HEK293 (cell line): ENCODE measurements at regions not wholly inside any gene's neighbourhood (a gene's known extent, or its start where the extent isn't known, plus 50 kb on each side); places are given as distances from the start of the nearest gene placed in this dataset.

Source experiments
- CTCF ChIA-PET: fragments of 350-600 bp; formaldehyde crosslinking; extraction: SDS; loops from one replicate; lab custom pipeline; 2021; ENCODE audit warnings: antibody characterized with exemption; lab: Yijun Ruan, JAX
- POLR2A ChIA-PET: fragments of 300-600 bp; formaldehyde crosslinking; extraction: SDS; loops from one replicate; lab custom pipeline; 2020; ENCODE audit warnings: antibody characterized with exemption, inconsistent platforms; lab: Yijun Ruan, JAX
- H3K27ac ChIP-seq: fragments of 200-500 bp; sonication (Bioruptor generic); 2 replicates; pipeline ENCODE4 v1.5.1; 2014; ENCODE audit warnings: low read depth, low read length, control low read depth, inconsistent platforms; ENCODE audit errors: extremely low read depth
- H3K36me3 ChIP-seq, 2 experiments: fragments of 200-500 bp in 1 of 2; sonication (Bioruptor generic) in 1 of 2; 1 replicate in 1 of 2; 2 replicates in 1 of 2; pipeline ENCODE4 v1.5.1; 2014 to 2017; ENCODE audit warnings: inconsistent platforms in 2 of 2, low read length in 2 of 2; ENCODE audit not compliant: control insufficient read depth in 2 of 2, insufficient read depth in 1 of 2
- H3K4me1 ChIP-seq: fragments of 200-500 bp; sonication (Bioruptor generic); 2 replicates; pipeline ENCODE4 v1.5.1; 2014; ENCODE audit warnings: mild to moderate bottlenecking, low read length, inconsistent platforms; ENCODE audit not compliant: control insufficient read depth, insufficient read depth
- H3K4me3 ChIP-seq: 2 replicates; pipeline ENCODE4 v1.5.1; 2011; ENCODE audit warnings: low read depth, mild to moderate bottlenecking, control low read depth, low read length, moderate library complexity
- H3K9me3 ChIP-seq: fragments of 200-500 bp; sonication (Bioruptor generic); 2 replicates; pipeline ENCODE4 v1.5.1; 2014; ENCODE audit warnings: low read depth, low read length, inconsistent platforms; ENCODE audit not compliant: control insufficient read depth, insufficient read depth
- GLIS1 ChIP-seq: fragments of 450-650 bp; formaldehyde crosslinking; IDR thresholded peaks from 2 replicates; pipeline ENCODE4 v1.5.1; 2016; ENCODE audit warnings: missing biosample characterization, missing genetic modification characterization
- KLF1 ChIP-seq: fragments of 450-650 bp; formaldehyde crosslinking; IDR thresholded peaks from 2 replicates; pipeline ENCODE4 v1.5.1; 2016; ENCODE audit warnings: missing biosample characterization, missing genetic modification characterization
- MZF1 ChIP-seq: fragments of 450-650 bp; formaldehyde crosslinking; IDR thresholded peaks from 2 replicates; pipeline ENCODE4 v1.5.1; 2017; ENCODE audit warnings: missing biosample characterization, missing genetic modification characterization, borderline replicate concordance
- OSR2 ChIP-seq: fragments of 450-650 bp; formaldehyde crosslinking; IDR thresholded peaks from 2 replicates; pipeline ENCODE4 v1.5.1; 2016; ENCODE audit warnings: missing biosample characterization, missing genetic modification characterization
- PATZ1 ChIP-seq: fragments of 450-650 bp; formaldehyde crosslinking; IDR thresholded peaks from 2 replicates; pipeline ENCODE4 v1.5.1; 2016; ENCODE audit warnings: missing biosample characterization, missing genetic modification characterization
- PRDM1 ChIP-seq: fragments of 450-650 bp; formaldehyde crosslinking; IDR thresholded peaks from 2 replicates; pipeline ENCODE4; 2016; ENCODE audit warnings: missing biosample characterization, missing genetic modification characterization
- PRDM10 ChIP-seq: fragments of 450-650 bp; formaldehyde crosslinking; IDR thresholded peaks from 2 replicates; pipeline ENCODE4 v1.5.1; 2016; ENCODE audit warnings: missing biosample characterization, missing genetic modification characterization
- PRDM6 ChIP-seq: fragments of 450-650 bp; formaldehyde crosslinking; IDR thresholded peaks from 2 replicates; pipeline ENCODE4 v1.5.1; 2017; ENCODE audit warnings: missing biosample characterization, missing genetic modification characterization
- TCF7L2 ChIP-seq: IDR thresholded peaks from 2 replicates; pipeline ENCODE4 v1.6.1; 2011; ENCODE audit warnings: low read depth, mild to moderate bottlenecking, inconsistent platforms, low read length, moderate library complexity, borderline replicate concordance
- ZBTB44 ChIP-seq: fragments of 450-650 bp; IDR thresholded peaks from 2 replicates; pipeline ENCODE4 v1.5.1; 2018; ENCODE audit warnings: missing biosample characterization, mild to moderate bottlenecking, missing genetic modification characterization
- ZIC2 ChIP-seq: fragments of 450-650 bp; formaldehyde crosslinking; IDR thresholded peaks from 2 replicates; pipeline ENCODE4 v1.5.1; 2016; ENCODE audit warnings: missing biosample characterization, missing genetic modification characterization
- ZNF112 ChIP-seq: fragments of 450-650 bp; formaldehyde crosslinking; IDR thresholded peaks from 2 replicates; pipeline ENCODE4 v1.5.0; 2017; ENCODE audit warnings: missing biosample characterization, missing genetic modification characterization
- ZNF169 ChIP-seq: fragments of 450-650 bp; formaldehyde crosslinking; IDR thresholded peaks from 2 replicates; pipeline ENCODE4 v1.5.1; 2016; ENCODE audit warnings: missing biosample characterization, missing genetic modification characterization
- ZNF211 ChIP-seq: fragments of 450-650 bp; formaldehyde crosslinking; IDR thresholded peaks from 2 replicates; pipeline ENCODE4 v1.5.1; 2016; ENCODE audit warnings: low read depth, missing biosample characterization, missing genetic modification characterization
- ZNF280C ChIP-seq: fragments of 450-650 bp; formaldehyde crosslinking; IDR thresholded peaks from 2 replicates; pipeline ENCODE4 v1.5.1; 2016; ENCODE audit warnings: missing biosample characterization, missing genetic modification characterization
- ZNF354C ChIP-seq: fragments of 450-650 bp; formaldehyde crosslinking; IDR thresholded peaks from 2 replicates; pipeline ENCODE4 v1.5.1; 2016; ENCODE audit warnings: missing biosample characterization, missing genetic modification characterization, low read depth, borderline replicate concordance
- ZNF366 ChIP-seq: fragments of 450-650 bp; formaldehyde crosslinking; conservative IDR thresholded peaks from 2 replicates; pipeline ENCODE4 v1.5.1; 2016; ENCODE audit warnings: missing biosample characterization, missing genetic modification characterization
- ZNF423 ChIP-seq: fragments of 450-650 bp; formaldehyde crosslinking; IDR thresholded peaks from 2 replicates; pipeline ENCODE4 v1.5.1; 2016; ENCODE audit warnings: missing biosample characterization, missing genetic modification characterization
- ZNF501 ChIP-seq: fragments of 450-650 bp; formaldehyde crosslinking; IDR thresholded peaks from 2 replicates; pipeline ENCODE4 v1.5.1; 2016; ENCODE audit warnings: missing biosample characterization, missing genetic modification characterization
- ZNF747 ChIP-seq: fragments of 450-650 bp; formaldehyde crosslinking; IDR thresholded peaks from 2 replicates; pipeline ENCODE4 v1.5.1; 2016; ENCODE audit warnings: missing biosample characterization, missing genetic modification characterization
- ZNF768 ChIP-seq: fragments of 450-650 bp; formaldehyde crosslinking; IDR thresholded peaks from 2 replicates; pipeline ENCODE4 v1.5.1; 2018; ENCODE audit warnings: missing biosample characterization, mild to moderate bottlenecking, missing genetic modification characterization
- ZSCAN16 ChIP-seq: fragments of 450-650 bp; formaldehyde crosslinking; IDR thresholded peaks from 2 replicates; pipeline ENCODE4 v1.5.1; 2016; ENCODE audit warnings: missing biosample characterization, missing genetic modification characterization

GRCh38 chr9:86867804-86868313, 79.4 kb downstream of the GAS1 start (continued):
- peak; percentile 41; the same call in 1 of the 2 replicates for TF ChIP-seq TCF7L2
- TF ChIP-seq OSR2 (tag by site-specific recombination) = 0 out of 2 replicates have a peak, but pooled peaks have one; percentile 41
- peak; percentile 91 for TF ChIP-seq PRDM6 (tag by site-specific recombination)
- peak; percentile 39; the same call in 1 of the 2 replicates for TF ChIP-seq ZBTB44
- no peak for TF ChIP-seq ZNF169 (tag by site-specific recombination)
- TF ChIP-seq PATZ1 (tag by site-specific recombination) = no peak
- peak; percentile 49 for TF ChIP-seq ZIC2 (tag by site-specific recombination)
- peak; percentile 51 for TF ChIP-seq PRDM10 (tag by site-specific recombination)
- peak; percentile 74; the same call in 1 of the 2 replicates for TF ChIP-seq ZNF768 (tag by site-specific recombination)
- peak; percentile 24; the same call in 1 of the 2 replicates for TF ChIP-seq ZNF501 (tag by site-specific recombination)
- TF ChIP-seq MZF1 (tag by site-specific recombination) = 0 out of 2 replicates have a peak, but pooled peaks have one; percentile 15
- peak; percentile 60 for TF ChIP-seq GLIS1 (tag by site-specific recombination)
- TF ChIP-seq ZNF366 (tag by site-specific recombination) = peak; percentile 81
- TF ChIP-seq PRDM1 = 0 out of 2 replicates have a peak, but pooled peaks have one; percentile 20
- TF ChIP-seq ZNF747 = no peak

GRCh38 chr9:86865952-86866351, 81.4 kb downstream of the GAS1 start:
- no peaks in the 10 kb centered on the region for H3K36me3 ChIP-seq
- no peaks in the 10 kb centered on the region for H3K9me3 ChIP-seq
- ChIA-PET CTCF (interaction anchor here (0.6 kb wide), 1 partner anchor 250 kb away, joined by 3 read pairs; no protein-coding TSS in a partner anchor), POLR2A (no interaction called here)
- H3K4me3 ChIP-seq = no peak overlapping the region
- H3K4me1 ChIP-seq = peaks cover 11% of the 10 kb centered on the region
- no peak overlapping the region for H3K27ac ChIP-seq
- no peak for TF ChIP-seq KLF1 (tag by site-specific recombination)
- no peak for TF ChIP-seq ZSCAN16 (tag by site-specific recombination)
- no peak for TF ChIP-seq ZNF423 (tag by site-specific recombination)
- no peak for TF ChIP-seq ZNF280C (tag by site-specific recombination)
- TF ChIP-seq MZF1 (tag by site-specific recombination) = no peak
- no peak for TF ChIP-seq ZNF354C (tag by site-specific recombination)
- no peak for TF ChIP-seq ZNF112 (tag by site-specific recombination)
- TF ChIP-seq ZNF211 (tag by site-specific recombination) = no peak
